Retinal pigment epithelial cell (primary cell): ENCODE measurements at regions not wholly inside any gene's neighbourhood (a gene's known extent, or its start where the extent isn't known, plus 50 kb on each side); places are given as distances from the start of the nearest gene placed in this dataset.

ENCODE experiments used
- DNase-seq: peaks from one replicate; pipeline ENCODE4 v3.0.0-alpha.2; 2010; ENCODE audit warnings: low read depth
- H3K4me3 ChIP-seq: 2 replicates; pipeline ENCODE4 v1.5.1; 2011; ENCODE audit warnings: mild to moderate bottlenecking, low read length, control low read depth, moderate library complexity
- TF ChIP-seq, protein P1 (sequence below): conservative IDR thresholded peaks from 2 replicates; pipeline ENCODE4 v1.5.1; 2011; ENCODE audit warnings: low read depth, low read length, control low read depth, inconsistent platforms

DNA sequence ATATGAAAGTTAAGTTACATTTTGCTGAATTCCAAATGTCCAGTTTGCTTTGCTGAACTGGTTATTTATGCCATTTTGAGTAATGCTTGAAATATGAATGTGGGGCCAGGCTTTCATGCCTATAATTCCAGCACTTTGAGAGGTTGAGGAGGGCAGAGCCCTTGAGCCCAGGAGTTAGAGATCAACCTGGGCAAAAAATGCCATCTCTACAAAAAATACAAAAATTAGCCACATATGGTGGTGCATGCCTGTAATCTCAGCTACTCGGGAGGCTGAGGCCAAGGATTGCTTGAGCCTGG is 101.2 kb upstream of the ITGA6 start:
- H3K4me3 ChIP-seq: no peak overlapping the region
- TF ChIP-seq, protein P1, sequence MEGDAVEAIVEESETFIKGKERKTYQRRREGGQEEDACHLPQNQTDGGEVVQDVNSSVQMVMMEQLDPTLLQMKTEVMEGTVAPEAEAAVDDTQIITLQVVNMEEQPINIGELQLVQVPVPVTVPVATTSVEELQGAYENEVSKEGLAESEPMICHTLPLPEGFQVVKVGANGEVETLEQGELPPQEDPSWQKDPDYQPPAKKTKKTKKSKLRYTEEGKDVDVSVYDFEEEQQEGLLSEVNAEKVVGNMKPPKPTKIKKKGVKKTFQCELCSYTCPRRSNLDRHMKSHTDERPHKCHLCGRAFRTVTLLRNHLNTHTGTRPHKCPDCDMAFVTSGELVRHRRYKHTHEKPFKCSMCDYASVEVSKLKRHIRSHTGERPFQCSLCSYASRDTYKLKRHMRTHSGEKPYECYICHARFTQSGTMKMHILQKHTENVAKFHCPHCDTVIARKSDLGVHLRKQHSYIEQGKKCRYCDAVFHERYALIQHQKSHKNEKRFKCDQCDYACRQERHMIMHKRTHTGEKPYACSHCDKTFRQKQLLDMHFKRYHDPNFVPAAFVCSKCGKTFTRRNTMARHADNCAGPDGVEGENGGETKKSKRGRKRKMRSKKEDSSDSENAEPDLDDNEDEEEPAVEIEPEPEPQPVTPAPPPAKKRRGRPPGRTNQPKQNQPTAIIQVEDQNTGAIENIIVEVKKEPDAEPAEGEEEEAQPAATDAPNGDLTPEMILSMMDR: no peak
- DNase-seq: no peak

DNA sequence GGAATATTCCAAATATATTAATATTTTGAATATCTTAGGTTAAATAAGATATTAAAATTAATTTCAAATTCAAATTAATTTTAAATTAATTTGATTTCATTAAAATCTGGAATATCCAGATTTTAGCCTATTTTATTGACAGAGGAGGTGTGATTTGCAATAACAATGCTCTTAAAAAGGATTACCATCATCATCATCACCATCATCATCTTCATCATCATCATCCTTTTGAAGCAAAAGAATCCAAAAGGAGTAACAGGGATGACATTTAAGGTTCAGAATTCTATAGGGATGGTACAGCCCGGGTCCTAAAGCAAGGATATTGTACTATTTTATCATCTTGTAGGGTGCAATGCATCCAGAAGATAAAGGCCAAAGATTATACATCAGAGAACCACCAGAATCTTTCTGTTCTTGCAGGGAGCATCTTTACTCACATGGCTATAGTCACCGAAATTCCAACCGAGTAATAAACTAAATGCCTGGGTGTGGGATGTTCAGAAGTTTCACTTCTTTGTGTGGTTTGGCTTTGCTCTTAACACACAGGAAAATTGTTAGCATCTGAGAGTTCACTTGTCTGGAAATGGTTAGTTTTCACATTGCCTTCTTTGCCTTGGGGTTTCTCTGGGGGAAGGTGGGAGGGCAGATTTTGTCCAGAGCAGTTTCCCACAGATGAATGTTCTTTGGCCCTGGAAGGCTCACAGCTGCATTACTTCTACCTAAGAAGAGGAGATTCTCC is 99.1 kb upstream of the ITGA6 start:
- no peak overlapping the region for H3K4me3 ChIP-seq
- no peak for DNase-seq
- TF ChIP-seq, protein P1: no peak

DNA sequence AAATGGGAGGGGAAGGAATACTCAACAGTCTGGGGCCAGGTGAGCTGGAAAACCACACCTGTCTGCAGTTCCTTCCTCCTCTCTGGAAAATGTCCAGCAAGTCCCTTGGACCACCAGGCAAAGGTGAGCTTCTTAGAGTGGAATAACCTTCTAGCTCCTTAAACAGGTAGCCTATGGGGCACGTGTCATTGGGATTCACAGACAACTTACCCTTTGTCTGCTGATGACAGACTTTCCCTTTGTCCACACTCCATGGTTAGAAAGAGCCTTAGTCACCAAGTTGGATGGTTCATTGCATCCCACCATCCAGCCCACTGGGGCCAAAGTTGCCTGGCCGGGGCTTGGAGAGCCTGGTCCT is 98.0 kb upstream of the ITGA6 start:
- H3K4me3 ChIP-seq: no peak overlapping the region
- no peak for DNase-seq
- TF ChIP-seq, protein P1: no peak

DNA sequence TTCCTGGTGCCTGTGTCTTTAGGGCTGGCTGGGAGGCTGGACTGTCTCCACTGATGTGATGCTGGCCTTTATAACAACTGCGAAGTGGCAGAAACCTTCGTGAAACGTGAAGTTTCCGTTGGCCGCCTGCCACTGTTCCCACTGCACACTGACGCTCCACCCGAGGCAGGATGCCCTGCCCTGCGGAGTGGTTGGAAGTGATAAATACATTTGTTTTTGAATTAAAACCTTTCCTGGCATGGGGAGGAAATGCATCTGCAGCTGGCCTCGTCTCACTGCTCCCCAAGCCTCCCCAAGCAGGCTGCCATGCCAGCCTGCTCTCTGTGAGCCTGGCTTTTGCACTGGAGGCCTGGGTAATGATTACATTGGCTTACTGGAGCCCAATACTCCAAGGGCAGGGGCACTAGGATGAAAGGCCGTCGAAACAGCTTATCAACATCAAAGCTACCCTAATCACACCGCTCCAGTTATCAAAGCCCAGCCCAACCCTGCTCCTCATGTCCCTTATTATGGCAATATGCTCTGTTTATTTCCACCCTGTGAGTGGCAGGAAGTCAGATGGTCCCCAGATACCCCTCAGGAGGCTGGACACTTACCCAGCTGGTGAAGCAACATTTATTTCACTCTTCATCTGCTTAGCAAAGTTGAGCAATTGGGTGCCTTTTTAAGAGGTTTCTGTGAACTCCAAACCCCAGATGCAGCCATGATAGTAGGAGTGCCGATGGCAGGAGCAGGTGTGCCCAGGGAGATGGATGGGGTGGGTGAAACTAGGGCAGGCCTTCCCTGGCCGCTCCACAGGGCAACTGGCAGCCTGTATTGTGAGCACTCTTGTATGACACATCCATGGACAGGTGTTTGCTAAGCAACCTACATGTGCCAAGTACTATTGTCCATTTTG is 97.4 kb upstream of the ITGA6 start:
- DNase-seq: no peak
- TF ChIP-seq, protein P1: no peak
- no peak overlapping the region for H3K4me3 ChIP-seq

GRCh38 chr2:172332507-172332906 is 94.9 kb upstream of the ITGA6 start:
- no peak for DNase-seq
- TF ChIP-seq, protein P1: no peak
- no peak overlapping the region for H3K4me3 ChIP-seq

DNA sequence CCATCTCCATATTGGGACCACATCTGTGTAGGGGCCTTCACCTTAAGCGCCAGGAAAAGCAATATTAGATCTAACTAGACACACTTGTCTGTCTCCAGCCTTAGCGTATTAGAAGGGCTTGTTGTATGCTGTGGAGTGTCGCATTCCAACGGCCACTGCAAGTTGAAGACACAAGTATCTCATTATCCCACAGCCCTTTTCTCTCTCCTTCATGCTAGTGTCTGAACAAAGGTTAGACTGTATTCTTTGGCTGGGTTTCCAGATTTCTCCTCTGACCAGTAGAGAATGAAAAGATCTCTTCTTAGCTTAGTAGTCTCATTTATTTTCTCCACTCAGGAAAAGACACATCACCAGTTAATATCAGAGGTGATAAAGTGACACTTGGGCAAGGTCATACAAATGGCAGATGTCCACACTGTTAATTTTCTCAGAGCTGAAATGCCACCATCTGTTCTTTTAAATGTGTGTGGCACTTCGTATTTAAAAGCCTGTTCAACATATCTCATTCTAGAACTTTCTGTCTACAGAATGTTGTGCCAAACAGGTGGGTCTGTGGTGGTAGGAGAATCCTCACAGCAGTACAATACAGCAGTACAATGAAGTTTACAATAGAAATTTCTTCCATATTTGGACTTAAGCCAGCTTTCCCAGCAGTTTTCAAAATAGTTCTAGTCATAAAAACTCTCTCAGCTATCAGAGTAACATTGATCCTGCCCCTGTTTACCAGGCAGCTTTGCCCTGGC is 94.0 kb upstream of the ITGA6 start:
- TF ChIP-seq, protein P1: no peak
- H3K4me3 ChIP-seq: no peak overlapping the region
- DNase-seq: no peak
